ENCODE measurements at regions not wholly inside any gene's neighbourhood (a gene's known extent, or its start where the extent isn't known, plus 50 kb on each side); places are given as distances from the start of the nearest gene placed in this dataset.
"Not testable (repeated sequence)": the region's sequence is repeated elsewhere in the genome, so short reads cannot be mapped to it uniquely, and the experiment has no call there.

DNA sequence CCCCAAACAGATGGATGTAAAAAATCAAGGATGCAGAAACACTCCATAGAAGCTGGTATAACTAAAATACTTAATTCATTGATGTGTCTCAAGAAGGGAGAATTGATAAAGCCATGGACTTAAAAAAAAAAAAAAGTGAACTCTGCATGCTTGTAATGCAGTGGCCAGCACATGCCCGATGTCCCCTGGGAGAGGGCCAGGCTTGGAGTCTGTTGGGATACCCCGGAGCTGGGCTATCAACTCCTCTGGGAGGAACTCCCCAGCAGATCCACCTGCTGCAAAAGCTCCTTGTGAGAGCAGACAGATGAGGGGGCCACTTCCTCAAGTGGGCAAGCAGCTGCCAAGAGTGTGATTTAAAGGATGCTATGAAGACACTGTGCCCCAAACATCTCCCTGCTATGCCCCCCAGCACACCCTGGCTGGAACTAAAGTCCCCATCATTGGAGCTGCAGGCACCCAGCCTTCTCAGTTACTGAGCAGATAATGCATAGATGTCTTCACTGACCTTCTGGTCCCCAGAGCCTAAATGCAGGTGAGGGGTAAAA, 311.5 kb upstream of the ID2 start:
- DNase-seq = no peak

- no peak for DNase-seq
Observed at GRCh38 chr2:8371653-8372052, 310.2 kb upstream of the ID2 start.

- DNase-seq = no peak
Observed at GRCh38 chr2:8374782-8375181, 307.1 kb upstream of the ID2 start.

DNA sequence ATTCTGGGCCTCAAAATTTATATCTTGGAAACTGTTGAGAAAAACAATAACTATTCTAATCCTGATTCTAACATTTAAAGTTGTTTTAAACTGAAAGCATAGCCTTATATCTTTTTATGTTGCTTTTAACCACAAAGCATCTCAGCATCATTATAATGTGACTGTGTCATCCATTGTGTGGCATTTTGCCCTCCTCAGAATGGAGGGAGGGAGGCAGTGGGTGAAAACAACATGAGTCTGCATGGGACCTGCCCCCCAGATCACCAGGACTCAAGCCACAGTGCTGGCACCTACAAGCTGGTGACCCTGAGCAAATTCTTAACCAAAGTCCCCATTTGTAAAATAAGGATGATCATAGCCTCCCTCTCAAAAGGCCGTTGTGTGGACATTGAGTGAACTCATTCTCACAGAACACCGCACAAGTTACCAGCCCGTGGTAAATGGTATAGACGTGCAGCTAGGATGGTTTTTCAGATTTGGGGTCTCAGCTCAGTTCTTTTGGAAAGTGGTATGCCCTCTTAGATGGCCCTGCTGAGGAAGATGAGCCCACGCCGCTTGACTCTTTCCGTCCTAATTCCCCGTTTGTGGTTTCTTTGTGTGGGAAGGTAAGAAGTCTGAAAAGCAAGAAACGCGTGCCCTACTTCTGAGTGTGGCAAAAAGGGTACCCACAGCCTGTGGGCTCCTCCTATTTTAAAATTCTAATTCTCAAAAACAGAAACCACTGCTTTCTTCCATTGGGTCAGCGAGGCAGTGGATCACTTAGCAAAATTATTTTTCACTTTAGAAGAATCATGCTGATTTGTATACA, 305.0 kb upstream of the ID2 start:
- DNase-seq = no peak

GRCh38 chr2:8378016-8378810, 303.6 kb upstream of the ID2 start:
- DNase-seq = no peak

GRCh38 chr2:8379128-8379527, 302.7 kb upstream of the ID2 start:
- no peak for DNase-seq

- DNase-seq = no peak
Observed at GRCh38 chr2:8379549-8379948, 302.3 kb upstream of the ID2 start.

DNA sequence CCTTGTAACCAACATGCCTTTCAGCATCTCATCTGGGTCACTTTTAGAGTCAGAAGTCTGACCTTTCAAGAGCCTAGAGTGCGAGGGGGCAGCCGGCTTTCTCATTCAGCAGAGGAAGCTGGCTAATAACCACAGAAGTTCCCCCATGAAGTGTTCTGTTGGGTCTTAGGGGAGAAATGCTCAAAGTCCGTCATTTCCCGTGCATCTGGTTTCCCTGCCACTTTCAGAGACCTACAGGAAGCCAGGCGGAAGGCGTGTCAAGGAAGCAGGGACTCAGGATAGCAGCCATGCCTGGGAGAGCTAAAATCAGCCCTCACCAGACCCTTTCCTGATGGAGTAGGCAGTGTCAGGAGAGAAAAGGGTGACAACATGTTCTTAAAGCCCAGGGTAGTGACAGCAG, 301.8 kb upstream of the ID2 start:
- no peak for DNase-seq

DNA sequence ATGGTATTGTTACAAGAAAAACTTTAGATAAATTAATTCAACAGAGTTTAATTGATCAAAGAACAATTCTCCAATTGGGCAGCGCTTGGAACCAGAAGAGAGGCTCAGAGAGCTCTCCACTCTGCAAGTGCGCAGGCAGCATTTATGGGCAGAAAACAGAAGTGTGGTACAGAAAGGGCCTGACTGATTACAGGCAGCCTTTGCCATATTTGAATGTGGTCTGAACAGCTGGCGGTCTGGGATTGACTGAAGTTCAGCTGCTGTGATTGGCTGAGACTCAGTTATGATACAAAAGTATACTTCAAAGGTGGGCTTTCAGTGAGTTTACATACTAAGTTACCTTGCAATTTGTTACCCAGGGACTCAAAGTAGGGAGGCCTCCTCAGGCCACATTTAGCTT, 301.3 kb upstream of the ID2 start:
- DNase-seq = no peak

DNA sequence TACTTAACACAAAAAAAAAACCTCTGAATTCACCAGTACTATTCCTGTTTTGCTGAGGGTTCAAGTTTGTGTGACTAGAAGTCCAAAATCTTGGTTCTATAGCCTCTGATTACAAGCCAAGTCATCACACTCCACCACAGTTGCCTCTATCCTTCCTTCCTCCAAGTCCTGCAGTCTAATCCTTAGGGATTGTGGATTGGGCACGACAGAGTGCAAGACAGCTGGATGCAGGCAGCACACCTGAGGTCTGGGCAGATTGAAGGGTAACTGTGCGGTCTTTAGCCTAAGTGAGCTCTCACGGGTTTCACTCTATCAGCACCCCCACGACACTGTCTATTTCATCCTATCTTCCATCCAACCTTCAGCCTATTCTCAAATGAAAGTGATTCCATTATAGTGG, 299.4 kb upstream of the ID2 start:
- no peak for DNase-seq

DNA sequence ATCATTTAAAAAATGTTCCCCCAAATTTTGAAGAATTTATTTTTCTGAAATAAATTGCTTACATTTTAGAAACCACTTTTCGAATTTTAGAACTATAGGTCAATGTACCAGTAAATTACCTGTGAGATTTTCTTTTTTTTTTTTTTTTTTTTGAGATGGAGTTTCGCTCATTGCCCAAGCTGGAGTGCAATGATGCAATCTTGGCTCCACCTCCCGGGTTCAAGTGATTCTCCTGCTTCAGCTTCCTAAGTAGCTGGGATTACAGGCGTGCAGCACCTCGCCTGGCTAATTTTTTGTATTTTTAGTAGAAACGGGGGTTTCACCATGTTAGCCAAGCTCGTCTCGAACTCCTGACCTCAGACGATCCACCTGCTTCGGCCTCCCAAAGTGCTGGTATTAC, 295.1 kb upstream of the ID2 start:
- DNase-seq = not testable (repeated sequence)

GRCh38 chr2:8388781-8389180, 293.1 kb upstream of the ID2 start:
- no peak for DNase-seq

DNA sequence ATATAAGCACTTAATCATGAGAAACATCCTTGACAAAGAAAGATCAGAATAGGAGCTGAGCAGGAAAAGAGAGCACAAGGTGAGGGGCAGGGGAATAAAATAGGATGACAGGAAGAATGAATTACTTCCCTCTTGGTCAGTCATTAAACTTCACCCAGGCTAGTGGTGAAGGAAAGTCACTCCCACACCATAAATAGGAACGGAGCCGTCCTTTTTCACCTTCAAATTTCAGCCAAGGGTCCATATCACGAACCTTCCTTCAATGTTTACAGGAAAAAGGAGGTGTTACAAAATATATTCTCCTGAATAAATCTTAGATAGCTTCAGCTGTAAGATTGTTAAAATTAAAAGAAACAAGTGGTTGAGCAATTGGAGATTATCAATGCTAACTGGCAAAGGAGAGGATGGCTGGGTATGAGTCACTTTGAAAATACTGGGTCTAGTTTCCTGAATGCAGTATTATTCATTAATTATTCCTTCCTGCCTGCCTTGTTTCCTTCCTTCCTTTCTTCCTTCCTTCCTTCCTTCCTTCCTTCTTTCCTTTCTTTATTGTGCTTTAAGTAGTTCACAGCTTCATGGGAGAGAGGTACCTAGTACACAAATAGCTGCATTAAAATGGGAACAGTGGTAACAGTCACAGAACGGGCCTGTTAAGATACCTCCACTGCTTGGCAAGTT, 292.3 kb upstream of the ID2 start:
- no peak for DNase-seq

GRCh38 chr2:8391126-8391525, 290.7 kb upstream of the ID2 start:
- DNase-seq = no peak

DNA sequence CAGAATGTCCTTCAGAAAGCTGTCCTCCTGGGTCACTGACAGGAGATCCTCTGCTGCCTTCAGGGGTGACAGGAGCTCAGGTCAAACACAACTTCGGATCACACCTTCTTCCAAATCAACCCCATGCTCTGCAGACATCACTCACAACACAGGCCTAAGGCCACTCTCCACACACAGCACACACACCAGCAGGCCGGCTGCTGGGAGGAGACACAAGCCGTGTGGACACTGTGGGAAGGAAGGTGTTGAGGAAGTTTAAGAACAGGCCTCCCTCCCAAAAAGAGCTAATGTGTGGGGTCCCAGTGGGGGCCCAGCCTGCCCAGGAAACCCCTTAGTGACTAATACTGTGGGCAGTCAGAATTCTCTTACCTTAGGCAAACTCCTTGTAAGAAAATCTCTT, 290.3 kb upstream of the ID2 start:
- no peak for DNase-seq

DNA sequence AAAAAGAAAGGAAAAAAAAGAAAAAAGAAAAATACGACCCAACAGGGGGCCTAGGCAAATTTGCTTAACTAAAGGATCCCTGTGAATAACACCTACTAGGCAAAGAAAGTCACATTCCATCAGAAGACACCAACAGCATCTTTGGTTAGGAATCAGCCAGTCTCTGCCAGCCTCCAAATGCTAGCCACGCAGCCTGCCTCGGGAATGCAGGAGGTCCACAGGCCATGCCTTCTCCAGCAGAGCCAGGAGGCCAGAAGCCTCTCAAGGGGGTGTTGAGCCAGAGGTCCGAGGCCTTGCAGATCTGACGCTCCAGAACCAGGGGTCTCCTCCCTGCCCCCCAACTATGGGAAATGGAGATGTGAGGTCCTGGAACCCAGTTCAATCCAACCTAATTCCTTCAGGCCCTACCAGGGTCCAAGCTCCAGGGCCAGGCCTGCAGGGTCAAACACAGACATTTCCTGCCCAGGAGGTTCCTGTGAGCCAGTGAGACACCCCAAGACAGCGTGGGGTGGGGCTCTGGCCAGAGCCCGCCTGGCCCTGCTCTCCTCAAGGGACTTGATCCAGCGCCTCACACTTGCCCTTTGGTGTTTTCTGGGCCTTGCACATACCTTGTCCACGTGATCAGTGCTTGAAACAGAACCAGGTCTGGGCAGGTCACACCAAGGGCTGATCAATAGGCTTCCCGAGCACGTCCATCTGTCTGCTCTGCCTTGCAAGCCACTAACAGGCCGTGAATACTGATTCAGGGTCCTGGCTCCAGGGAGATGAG, 289.6 kb upstream of the ID2 start:
- no peak for DNase-seq

- no peak for DNase-seq
Observed at GRCh38 chr2:8393506-8393905, 288.4 kb upstream of the ID2 start.

DNA sequence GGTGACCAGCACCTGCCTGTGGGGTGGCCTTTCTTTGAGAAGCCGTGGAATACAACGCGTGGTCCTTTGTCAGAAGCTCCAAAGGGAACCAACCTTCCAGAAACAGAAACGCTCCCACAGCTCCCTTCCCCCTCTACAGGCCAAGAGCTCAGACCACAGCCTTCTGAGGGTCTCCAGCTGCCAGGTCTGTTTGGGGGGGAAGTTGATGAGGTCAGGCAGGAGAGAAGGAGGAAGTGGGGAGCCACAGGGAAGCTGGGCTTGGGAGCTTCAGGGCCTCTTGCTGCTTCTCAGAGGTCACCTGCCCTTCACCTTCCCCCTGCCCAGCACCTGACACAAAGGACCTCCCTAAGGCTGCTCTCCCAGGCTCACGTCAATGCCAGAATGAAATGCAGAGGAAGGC, 287.7 kb upstream of the ID2 start:
- no peak for DNase-seq

DNA sequence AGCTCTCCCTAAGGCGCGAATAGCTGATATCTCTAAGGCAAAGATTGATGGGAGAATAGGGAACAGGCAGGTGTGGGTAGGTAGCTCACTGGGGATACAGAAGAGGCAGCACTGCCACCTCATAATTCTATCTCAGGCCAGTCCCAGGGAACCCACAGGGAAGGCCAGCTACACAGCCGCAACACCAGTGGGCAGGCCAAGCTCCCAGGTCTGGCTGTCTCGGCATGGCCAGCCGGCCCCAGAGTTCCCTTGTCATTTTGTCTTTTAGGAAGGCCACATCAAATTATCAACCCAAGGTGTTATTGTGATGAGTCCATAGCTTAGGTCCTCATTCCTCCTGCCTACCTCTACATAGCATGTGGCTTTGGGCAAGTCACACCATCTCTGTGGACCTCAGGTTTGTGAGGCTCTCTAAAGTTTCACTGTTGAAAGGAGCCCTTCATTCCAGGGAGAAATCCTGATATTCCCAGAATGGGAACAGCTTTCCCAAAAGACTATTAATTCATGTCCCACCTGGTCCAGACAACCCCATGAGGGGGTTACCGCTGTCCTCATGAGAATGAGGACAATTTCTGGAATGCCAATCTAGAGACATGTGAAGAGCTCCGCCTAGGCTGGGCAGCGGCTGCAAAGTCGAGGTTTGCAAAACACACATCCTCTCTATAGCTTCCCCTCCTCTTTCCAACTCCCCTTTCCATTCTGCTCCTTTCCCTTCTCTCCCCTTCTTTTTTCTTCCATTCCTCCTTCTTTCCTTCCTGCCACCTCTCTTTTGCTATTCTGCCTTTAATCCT, 287.1 kb upstream of the ID2 start:
- DNase-seq = no peak

- DNase-seq = no peak
Observed at GRCh38 chr2:8395718-8396117, 286.1 kb upstream of the ID2 start.

GRCh38 chr2:8398040-8398668, 283.7 kb upstream of the ID2 start:
- DNase-seq = no peak

Data from NCI-H1105 (cell line).